Heart left ventricle (tissue), 16 donors: ENCODE measurements at regions not wholly inside any gene's neighbourhood (a gene's known extent, or its start where the extent isn't known, plus 50 kb on each side); places are given as distances from the start of the nearest gene placed in this dataset.

Experiments
- ATAC-seq, 4 donors: fragments of 200-7000 bp; cut with Tn5 transposase; one replicate each; pipeline ENCODE4 v1.9.1; 2020 to 2022; ENCODE audit warnings: moderate library complexity in 4 of 4, mild to moderate bottlenecking in 3 of 4, moderate number of reproducible peaks in 1 of 4
- DNase-seq, 5 donors: peaks; one replicate each; pipeline ENCODE4 v3.0.0-alpha.2; 2020
- H3K27ac ChIP-seq, 12 donors: fragments of 200-600 bp; sonication (generic) in 4 of 12; one replicate each; pipeline versions ENCODE4 v1.5.0 to v1.8.0; 2016 to 2022; ENCODE audit warnings: mild to moderate bottlenecking in 2 of 12
- H3K27me3 ChIP-seq, 9 donors: fragments of 200-600 bp; sonication (generic) in 2 of 9; one replicate each; pipeline versions ENCODE4 v1.5.1 to v1.8.0; 2016 to 2022; ENCODE audit warnings: mild to moderate bottlenecking in 3 of 9
- H3K36me3 ChIP-seq, 9 donors: fragments of 200-600 bp; sonication (generic) in 2 of 9; one replicate each; pipeline versions ENCODE4 v1.5.0 to v1.8.0; 2018 to 2022; ENCODE audit warnings: mild to moderate bottlenecking in 2 of 9
- H3K4me1 ChIP-seq, 12 donors: fragments of 200-600 bp; sonication (generic) in 4 of 12; one replicate each; pipeline versions ENCODE4 v1.5.0 to v1.8.0; 2016 to 2022; ENCODE audit warnings: mild to moderate bottlenecking in 3 of 12
- H3K4me3 ChIP-seq, 12 donors: fragments of 200-600 bp; sonication (generic) in 4 of 12; one replicate each; pipeline versions ENCODE4 v1.5.0 to v1.8.0; 2017 to 2022; ENCODE audit warnings: mild to moderate bottlenecking in 9 of 12, moderate library complexity in 4 of 12
- H3K9me3 ChIP-seq, 12 donors: fragments of 200-600 bp; sonication (generic) in 4 of 12; one replicate each; pipeline versions ENCODE4 v1.5.0 to v1.8.0; 2016 to 2022; ENCODE audit warnings: mild to moderate bottlenecking in 1 of 12
- POLR2A ChIP-seq, 2 donors: fragments of 450-650 bp; IDR thresholded peaks; one replicate each; pipeline ENCODE4 v1.6.1; 2017; ENCODE audit warnings: antibody characterized with exemption in 2 of 2, mild to moderate bottlenecking in 2 of 2, moderate library complexity in 2 of 2
- WGBS, 4 donors: extraction: QIAGEN DNeasy Blood & Tissue Kit in 2 of 4; methylation state at CpG; one replicate each; pipeline versions ENCODE4 v1.1.5 to v1.1.7; 2013 to 2018; 5-methylcytosine and 5-hydroxymethylcytosine counted together
- intact Hi-C, 10 donors: fragments of 100-400 bp; cut with DNase I; formaldehyde crosslinking; loops; one replicate each; pipeline versions ENCODE4 v1.11.1 to v1.14.2; 2022
- TF ChIP-seq, protein P1 (sequence below), 12 donors: fragments of 200-600 bp; sonication (generic) in 4 of 12; IDR thresholded peaks; one replicate each; pipeline versions ENCODE4 v1.5.0 to v1.8.0; 2018 to 2022; ENCODE audit warnings: antibody characterized with exemption in 12 of 12, mild to moderate bottlenecking in 5 of 12
- donor health status: ischemic (EF 13 %, LVEDD 7.1; RV severe dilation, severe dysfunction).
- donor health status: healthy with polysubstance abuse.
- donor health status: DM: no; HTN: yes; CAD: no.
- donor health status: DM: no; HTN: no; CAD: no.
- donor health status: ischemic (EF 25% LVEDD 6.9; RV normal size, moderate dysfunction).
- donor health status: ischemic (EF 25% LVEDD 5.7; RV mildly dilated, moderate dysfunction).
- donor health status: healthy.
- donor health status: DM: yes; HTN: yes; CAD: no.
- donor health status: ischemic (EF 35%, LVEDD 5.7; RV mildly dilated, moderate dysfunction).
- donor health status: nonischemic (EF 11% LVEDD 7.7; RV severe dilation, severe dysfunction).
- donor health status: DM: yes; HTN: yes; CAD: no.
- donor health status: PGD.
- donor health status: ischemic (EF 29% LVEDD 5.4; RV normal size, mild dysfunction).
- donor health status: nonischemic (EF 23%, LVEDD 6.1; RV moderate dilation, normal function).

DNA sequence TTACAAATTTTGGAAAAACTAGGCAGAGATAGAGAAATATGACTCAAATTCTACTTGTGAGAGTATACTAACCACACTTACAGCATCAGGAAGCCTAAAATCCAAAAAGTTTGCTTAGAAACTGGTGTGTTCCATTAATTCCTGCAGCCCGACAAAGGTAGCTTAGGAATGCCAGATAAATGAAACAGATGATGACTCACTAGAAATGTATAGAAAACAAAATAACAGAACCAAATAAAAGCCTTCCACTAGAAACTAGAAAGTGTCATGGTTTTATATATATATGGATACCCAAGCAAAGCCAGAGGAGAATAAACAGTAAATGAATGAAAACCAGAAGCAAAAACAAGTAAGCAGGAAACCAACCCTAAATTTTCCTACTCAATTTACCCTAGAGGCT, 272.2 kb upstream of the PRDM9 start:
- Histone ChIP-seq H3K36me3 (no peaks in the 10 kb centered on the region), H3K27ac (no peak overlapping the region), H3K4me3 (no peak overlapping the region), H3K9me3 (no peaks in the 10 kb centered on the region), H3K4me1 (no peaks in the 10 kb centered on the region), H3K27me3 (no peaks in the 10 kb centered on the region)
- DNase-seq (no peak), ATAC-seq (no peak)
- no peak for TF ChIP-seq POLR2A (IDR thresholded peaks at IDR 0.05)
- TF ChIP-seq, protein P1, sequence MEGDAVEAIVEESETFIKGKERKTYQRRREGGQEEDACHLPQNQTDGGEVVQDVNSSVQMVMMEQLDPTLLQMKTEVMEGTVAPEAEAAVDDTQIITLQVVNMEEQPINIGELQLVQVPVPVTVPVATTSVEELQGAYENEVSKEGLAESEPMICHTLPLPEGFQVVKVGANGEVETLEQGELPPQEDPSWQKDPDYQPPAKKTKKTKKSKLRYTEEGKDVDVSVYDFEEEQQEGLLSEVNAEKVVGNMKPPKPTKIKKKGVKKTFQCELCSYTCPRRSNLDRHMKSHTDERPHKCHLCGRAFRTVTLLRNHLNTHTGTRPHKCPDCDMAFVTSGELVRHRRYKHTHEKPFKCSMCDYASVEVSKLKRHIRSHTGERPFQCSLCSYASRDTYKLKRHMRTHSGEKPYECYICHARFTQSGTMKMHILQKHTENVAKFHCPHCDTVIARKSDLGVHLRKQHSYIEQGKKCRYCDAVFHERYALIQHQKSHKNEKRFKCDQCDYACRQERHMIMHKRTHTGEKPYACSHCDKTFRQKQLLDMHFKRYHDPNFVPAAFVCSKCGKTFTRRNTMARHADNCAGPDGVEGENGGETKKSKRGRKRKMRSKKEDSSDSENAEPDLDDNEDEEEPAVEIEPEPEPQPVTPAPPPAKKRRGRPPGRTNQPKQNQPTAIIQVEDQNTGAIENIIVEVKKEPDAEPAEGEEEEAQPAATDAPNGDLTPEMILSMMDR (IDR thresholded peaks at IDR 0.05) = no peak
- 76 to 89% (median 84%) methylated on average over 1 of the region's 1 CpG for WGBS, 4 donors
- intact Hi-C loops = no loop called here

DNA sequence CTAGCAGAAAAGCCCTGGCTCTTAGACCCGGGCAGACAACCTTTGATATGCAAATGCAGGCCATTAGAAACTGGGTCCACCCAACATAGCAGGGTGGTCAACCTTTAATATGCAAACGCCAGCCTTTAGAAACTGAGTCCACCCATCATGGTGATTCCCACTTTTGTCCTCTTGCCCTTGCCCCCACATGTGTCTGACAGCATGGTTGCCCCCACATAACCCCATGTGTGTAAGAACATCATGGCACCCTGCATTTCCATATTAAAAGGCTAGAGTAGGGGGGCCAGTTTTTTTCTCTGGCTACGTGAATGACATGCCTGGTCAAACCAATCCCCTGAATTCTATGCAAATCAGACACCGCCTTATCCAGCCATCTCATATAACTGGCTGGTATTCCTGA, 273.2 kb upstream of the PRDM9 start:
- H3K9me3 ChIP-seq = no peaks in the 10 kb centered on the region
- no peaks in the 10 kb centered on the region for H3K27me3 ChIP-seq
- ATAC-seq = no peak
- H3K27ac ChIP-seq = no peak overlapping the region
- no peaks in the 10 kb centered on the region for H3K4me1 ChIP-seq
- TF ChIP-seq POLR2A (IDR thresholded peaks at IDR 0.05) = no peak
- TF ChIP-seq, protein P1 (IDR thresholded peaks at IDR 0.05) = no peak
- 63 to 74% (median 68%) methylated on average over 4 of the region's 4 CpGs for WGBS, 4 donors
- intact Hi-C loops = no loop called here
- H3K36me3 ChIP-seq = no peaks in the 10 kb centered on the region
- H3K4me3 ChIP-seq = no peak overlapping the region
- DNase-seq = no peak

DNA sequence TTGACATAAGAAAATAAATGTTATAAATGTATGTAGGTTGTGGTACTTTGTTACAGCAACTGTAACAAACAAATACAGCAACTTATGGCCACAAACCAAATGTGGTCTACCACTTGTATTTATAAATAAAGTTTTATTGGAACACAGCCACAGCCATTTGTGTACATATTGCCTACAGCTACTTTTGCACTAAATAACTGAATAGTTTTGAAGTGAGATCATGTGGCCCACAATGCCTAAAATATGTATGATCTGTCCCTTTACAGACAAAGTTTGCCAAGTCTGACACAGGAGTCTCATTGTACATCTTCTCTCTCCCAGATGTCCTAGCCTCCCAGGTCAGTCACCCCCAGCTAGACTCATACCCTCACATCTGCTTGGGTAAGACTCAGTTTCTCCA, 283.6 kb upstream of the PRDM9 start:
- Histone ChIP-seq H3K36me3 (no peaks in the 10 kb centered on the region), H3K27ac (no peak overlapping the region), H3K9me3 (no peaks in the 10 kb centered on the region), H3K4me3 (no peak overlapping the region), H3K4me1 (no peaks in the 10 kb centered on the region), H3K27me3 (no peaks in the 10 kb centered on the region)
- no peak for TF ChIP-seq POLR2A (IDR thresholded peaks at IDR 0.05)
- TF ChIP-seq, protein P1 (IDR thresholded peaks at IDR 0.05) = no peak
- no peak for ATAC-seq
- intact Hi-C loops = no loop called here
- DNase-seq = no peak

DNA sequence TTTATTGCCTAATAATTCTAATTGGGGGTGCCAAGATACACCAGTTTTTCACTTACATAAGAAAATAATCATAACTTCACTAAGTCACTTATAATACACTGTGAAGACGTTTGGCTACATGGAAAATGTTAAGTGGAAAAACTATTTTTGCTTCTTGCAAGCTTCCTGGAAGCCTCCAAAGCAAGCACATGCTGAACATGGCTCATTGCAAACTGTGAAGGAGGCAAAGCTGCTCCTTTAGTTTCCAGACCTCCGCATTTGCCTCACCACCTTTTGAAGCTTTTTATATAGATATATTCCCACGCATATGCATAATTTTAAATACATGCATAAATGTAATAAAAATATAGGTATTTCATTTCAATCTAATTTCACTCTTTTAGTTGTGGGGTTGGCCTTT, 285.6 kb upstream of the PRDM9 start:
- Histone ChIP-seq H3K4me1 (no peaks in the 10 kb centered on the region), H3K27me3 (no peaks in the 10 kb centered on the region), H3K36me3 (no peaks in the 10 kb centered on the region), H3K27ac (no peak overlapping the region), H3K9me3 (peaks cover 0 to 3% (median 0%) of the 10 kb centered on the region in 12 donors), H3K4me3 (no peak overlapping the region)
- DNase-seq (no peak), ATAC-seq (no peak)
- intact Hi-C loops = no loop called here
- 67 to 74% (median 70%) methylated on average over 3 of the region's 3 CpGs for WGBS, 4 donors
- TF ChIP-seq POLR2A (IDR thresholded peaks at IDR 0.05) = no peak
- TF ChIP-seq, protein P1 (IDR thresholded peaks at IDR 0.05) = no peak
